Activated T-helper 1 cell treated with anti-CD3 and anti-CD28 coated beads, Interleukin-12 subunit alpha, Interleukin-12 subunit beta, Interleukin-2, Interleukin-4 antibody, amounts not matched to agents 30 ng/mL and 10 ng/mL and 1 ng/mL, durations not matched to agents 14 hours and 24 hours and 36 hours (primary cell): ENCODE measurements at regions not wholly inside any gene's neighbourhood (a gene's known extent, or its start where the extent isn't known, plus 50 kb on each side); places are given as distances from the start of the nearest gene placed in this dataset.
"Not testable (repeated sequence)": the region's sequence is repeated elsewhere in the genome, so short reads cannot be mapped to it uniquely, and the experiment has no call there.

ENCODE experiments used
- DNase-seq: peaks from one replicate; pipeline ENCODE4 v3.0.0; 2021; ENCODE audit warnings: low spot score
- H3K27ac Mint-ChIP-seq: one replicate; pipeline ENCODE4 v1.8.0; 2021; ENCODE audit warnings: mild to moderate bottlenecking, mixed read lengths
- H3K27me3 Mint-ChIP-seq: one replicate; pipeline ENCODE4 v1.8.0; 2022; ENCODE audit warnings: mild to moderate bottlenecking, moderate library complexity, mixed read lengths; ENCODE audit not compliant: insufficient read depth
- H3K36me3 Mint-ChIP-seq: one replicate; pipeline ENCODE4 v1.8.0; 2021; ENCODE audit warnings: low read depth, mixed read lengths
- H3K4me1 Mint-ChIP-seq: one replicate; pipeline ENCODE4 v1.8.0; 2021; ENCODE audit warnings: low read depth, mixed read lengths
- H3K4me3 Mint-ChIP-seq: one replicate; pipeline ENCODE4 v1.8.0; 2021; ENCODE audit warnings: mild to moderate bottlenecking, moderate library complexity, mixed read lengths
- H3K9me3 Mint-ChIP-seq: one replicate; pipeline ENCODE4 v1.8.0; 2021; ENCODE audit warnings: mixed read lengths
- intact Hi-C: fragments of 100-400 bp; cut with micrococcal nuclease; formaldehyde crosslinking; loops from one replicate; pipeline ENCODE4 v1.15.1; 2024

DNA sequence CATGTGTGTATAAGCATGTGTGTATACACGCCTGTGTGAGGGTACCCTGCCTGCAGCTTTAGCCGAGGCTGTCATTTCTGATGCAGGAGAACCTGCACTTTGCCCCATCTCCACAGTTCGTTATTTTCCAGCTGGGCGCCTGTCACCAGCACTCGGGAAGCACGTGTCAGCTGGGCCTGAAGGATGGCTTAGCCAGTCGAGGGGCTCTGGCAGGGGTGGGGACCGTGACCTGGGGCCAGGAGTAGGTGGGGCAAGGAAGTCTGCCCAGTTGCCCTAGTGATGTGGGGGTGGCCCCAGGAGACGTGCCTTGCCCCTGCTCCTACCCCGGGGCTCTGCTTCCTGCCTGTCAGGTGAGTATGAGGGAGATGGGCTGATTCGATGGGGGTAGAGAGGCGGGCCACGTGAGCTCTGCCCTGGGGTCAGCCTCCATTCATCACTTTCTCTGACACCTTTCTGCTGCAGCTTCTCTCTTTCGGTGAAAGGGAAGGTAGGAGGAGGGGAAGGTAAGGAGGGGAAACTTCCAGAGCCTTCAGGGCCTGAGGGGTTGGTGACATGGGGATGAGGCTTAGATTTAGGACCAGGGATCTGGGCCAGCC is 130.6 kb upstream of the SKOR2 start:
- H3K4me3 Mint-ChIP-seq = no peak overlapping the region
- no peaks in the 10 kb centered on the region for H3K9me3 Mint-ChIP-seq
- DNase-seq = no peak
- intact Hi-C loops = no loop called here
- H3K27me3 Mint-ChIP-seq = no peaks in the 10 kb centered on the region
- H3K4me1 Mint-ChIP-seq = no peaks in the 10 kb centered on the region
- H3K27ac Mint-ChIP-seq = no peak overlapping the region
- H3K36me3 Mint-ChIP-seq = no peaks in the 10 kb centered on the region

DNA sequence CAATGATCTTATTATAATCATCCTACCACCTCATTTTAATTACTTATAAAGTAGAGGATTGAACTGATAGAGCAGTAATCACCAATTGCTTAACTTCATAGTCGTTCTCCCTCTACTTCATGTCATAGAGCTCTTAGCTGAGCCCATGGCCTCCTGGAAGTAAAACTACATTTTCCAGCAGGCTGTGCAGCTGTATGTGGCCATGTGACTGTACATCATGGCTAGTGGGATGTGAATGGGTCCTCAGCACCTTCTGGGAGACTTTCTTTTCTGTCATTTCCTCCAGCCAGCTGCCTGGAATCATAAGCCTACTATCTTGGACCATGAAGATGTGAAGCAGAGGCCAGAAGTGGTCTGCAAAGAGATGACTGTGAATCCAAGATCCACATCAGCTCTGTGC is 128.7 kb upstream of the SKOR2 start:
- Mint-ChIP-seq H3K4me1 (no peaks in the 10 kb centered on the region), H3K36me3 (no peaks in the 10 kb centered on the region), H3K27me3 (no peaks in the 10 kb centered on the region), H3K9me3 (no peaks in the 10 kb centered on the region), H3K4me3 (no peak overlapping the region), H3K27ac (no peak overlapping the region)
- no peak for DNase-seq
- intact Hi-C loops = no loop called here

DNA sequence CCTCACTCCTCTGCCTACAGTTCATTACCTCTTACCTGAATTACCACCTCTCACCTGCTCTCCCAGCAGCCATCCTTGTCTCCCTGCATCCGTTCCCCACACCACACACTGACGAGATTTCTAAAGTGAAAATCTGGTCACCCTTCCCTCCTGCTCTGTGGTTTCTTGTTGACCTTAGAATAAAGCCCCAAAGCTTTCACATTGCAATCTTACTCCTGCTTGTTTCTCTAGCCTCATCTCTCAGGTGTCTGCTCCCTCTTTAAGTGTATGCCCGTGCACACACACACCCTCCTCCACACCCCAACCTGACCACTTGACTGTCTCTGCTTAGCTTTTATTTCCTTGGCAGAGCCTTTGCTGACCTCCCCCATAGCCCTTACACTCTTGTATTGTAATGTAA is 122.0 kb upstream of the SKOR2 start:
- Mint-ChIP-seq H3K9me3 (no peaks in the 10 kb centered on the region), H3K36me3 (no peaks in the 10 kb centered on the region), H3K4me1 (no peaks in the 10 kb centered on the region), H3K27ac (no peak overlapping the region), H3K4me3 (no peak overlapping the region), H3K27me3 (peaks cover 3% of the 10 kb centered on the region)
- DNase-seq = no peak
- intact Hi-C loops = no loop called here

DNA sequence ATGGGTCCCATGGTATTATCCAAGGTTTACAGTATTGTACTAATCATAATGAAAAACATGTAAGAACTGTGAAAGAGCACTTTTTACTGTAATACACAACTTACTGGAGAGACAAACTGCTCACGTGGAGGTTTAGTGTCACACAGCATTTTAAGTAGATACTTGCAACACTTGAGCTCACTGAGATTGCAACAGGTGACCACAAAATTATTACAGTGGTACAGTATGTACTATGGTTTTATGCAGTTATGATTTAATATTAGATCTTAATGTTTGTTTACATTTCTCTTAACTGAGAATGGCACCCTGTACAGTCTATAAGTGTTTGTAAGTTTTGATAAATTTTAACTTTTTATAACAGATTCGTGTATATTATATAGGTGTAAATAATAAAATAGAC is 118.6 kb upstream of the SKOR2 start:
- intact Hi-C loops = no loop called here
- Mint-ChIP-seq H3K36me3 (no peaks in the 10 kb centered on the region), H3K4me1 (no peaks in the 10 kb centered on the region), H3K27me3 (peaks cover 3% of the 10 kb centered on the region), H3K27ac (no peak overlapping the region), H3K9me3 (no peaks in the 10 kb centered on the region), H3K4me3 (no peak overlapping the region)
- DNase-seq = no peak

DNA sequence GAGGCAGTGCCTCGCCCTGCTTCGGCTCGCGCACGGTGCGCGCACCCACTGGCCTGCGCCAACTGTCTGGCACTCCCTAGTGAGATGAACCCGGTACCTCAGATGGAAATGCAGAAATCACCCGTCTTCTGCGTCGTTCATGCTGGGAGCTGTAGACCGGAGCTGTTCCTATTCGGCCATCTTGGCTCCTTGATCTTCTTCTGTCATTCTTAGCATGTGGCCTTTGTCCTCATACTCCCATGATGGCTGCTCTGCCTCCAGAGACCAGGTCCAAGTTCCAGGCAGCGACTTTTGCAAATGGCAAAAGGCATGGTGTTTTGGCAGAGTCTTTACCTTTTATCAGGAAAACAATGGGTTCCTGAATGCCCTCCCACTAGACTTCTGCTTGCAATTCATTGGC is 102.6 kb upstream of the SKOR2 start:
- H3K27me3 Mint-ChIP-seq, H3K4me1 Mint-ChIP-seq, H3K27ac Mint-ChIP-seq, H3K4me3 Mint-ChIP-seq, DNase-seq, H3K36me3 Mint-ChIP-seq, intact Hi-C loops, H3K9me3 Mint-ChIP-seq: not testable (repeated sequence)

DNA sequence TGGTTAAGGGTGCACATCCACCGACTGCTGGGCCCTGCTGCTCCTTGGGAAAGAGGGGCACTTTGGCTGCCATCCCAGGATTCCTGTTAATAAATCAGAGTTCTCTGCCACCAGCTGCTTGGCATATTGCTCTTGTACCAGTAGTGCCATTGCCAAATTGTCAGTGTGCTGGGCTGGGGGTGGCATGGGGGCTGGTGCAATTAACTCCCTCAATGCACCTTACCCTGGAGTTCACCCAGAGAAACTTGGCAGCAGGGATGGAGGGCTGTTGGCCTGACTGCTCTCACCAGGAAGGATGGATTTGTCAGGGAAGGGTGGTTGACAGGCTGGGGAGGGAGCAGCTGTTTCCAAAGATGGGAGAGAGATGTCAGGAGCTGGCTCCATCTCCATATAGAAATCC is 94.6 kb upstream of the SKOR2 start:
- H3K4me3 Mint-ChIP-seq = no peak overlapping the region
- no peaks in the 10 kb centered on the region for H3K27me3 Mint-ChIP-seq
- no peaks in the 10 kb centered on the region for H3K36me3 Mint-ChIP-seq
- H3K27ac Mint-ChIP-seq = no peak overlapping the region
- intact Hi-C loops = no loop called here
- no peaks in the 10 kb centered on the region for H3K4me1 Mint-ChIP-seq
- H3K9me3 Mint-ChIP-seq = no peaks in the 10 kb centered on the region
- DNase-seq = no peak

DNA sequence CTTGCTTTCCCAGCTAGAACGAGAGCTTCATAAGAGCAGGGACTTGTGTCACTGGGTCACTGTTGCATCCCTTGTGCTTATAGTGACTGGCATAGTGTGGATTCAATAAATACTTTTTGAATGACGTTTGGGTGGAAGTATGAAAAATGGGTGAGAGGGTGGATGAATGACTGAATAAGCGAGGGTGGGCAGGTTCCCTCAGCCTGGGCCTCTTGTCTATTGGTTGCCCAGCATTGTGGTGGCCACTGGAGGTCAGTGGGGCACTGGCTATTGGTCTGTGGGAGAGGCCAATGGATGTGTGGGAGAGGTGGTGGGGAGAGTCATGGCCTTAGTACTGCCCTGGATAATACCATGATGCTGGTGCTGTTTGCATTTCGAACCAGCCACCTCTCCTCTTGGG is 93.8 kb upstream of the SKOR2 start:
- no peak for DNase-seq
- H3K4me1 Mint-ChIP-seq = no peaks in the 10 kb centered on the region
- H3K36me3 Mint-ChIP-seq = no peaks in the 10 kb centered on the region
- no peaks in the 10 kb centered on the region for H3K9me3 Mint-ChIP-seq
- H3K27me3 Mint-ChIP-seq = no peaks in the 10 kb centered on the region
- no peak overlapping the region for H3K27ac Mint-ChIP-seq
- intact Hi-C loops = no loop called here
- H3K4me3 Mint-ChIP-seq = no peak overlapping the region

DNA sequence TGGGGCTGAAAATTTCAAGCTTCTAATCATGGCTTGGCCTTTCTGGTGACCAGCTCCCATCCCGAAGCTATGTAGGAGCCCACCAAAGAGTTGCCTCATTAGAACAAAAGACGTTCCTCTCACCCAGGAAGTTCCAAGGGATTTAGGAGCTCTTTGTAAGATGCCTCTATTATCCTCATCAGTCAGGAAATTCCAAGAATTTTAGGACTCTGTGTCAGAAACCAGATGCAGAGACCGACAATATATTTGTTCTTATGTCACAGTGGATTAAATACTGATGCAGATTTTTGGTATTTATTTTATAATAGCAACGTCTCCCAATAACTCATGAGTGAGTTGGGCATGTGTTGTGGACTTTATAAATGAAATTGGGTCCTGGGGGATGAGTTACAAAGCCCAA is 91.8 kb upstream of the SKOR2 start:
- no peak for DNase-seq
- no peaks in the 10 kb centered on the region for H3K36me3 Mint-ChIP-seq
- H3K27ac Mint-ChIP-seq = no peak overlapping the region
- no peaks in the 10 kb centered on the region for H3K4me1 Mint-ChIP-seq
- H3K9me3 Mint-ChIP-seq = no peaks in the 10 kb centered on the region
- intact Hi-C loops = no loop called here
- H3K27me3 Mint-ChIP-seq = no peaks in the 10 kb centered on the region
- H3K4me3 Mint-ChIP-seq = no peak overlapping the region

DNA sequence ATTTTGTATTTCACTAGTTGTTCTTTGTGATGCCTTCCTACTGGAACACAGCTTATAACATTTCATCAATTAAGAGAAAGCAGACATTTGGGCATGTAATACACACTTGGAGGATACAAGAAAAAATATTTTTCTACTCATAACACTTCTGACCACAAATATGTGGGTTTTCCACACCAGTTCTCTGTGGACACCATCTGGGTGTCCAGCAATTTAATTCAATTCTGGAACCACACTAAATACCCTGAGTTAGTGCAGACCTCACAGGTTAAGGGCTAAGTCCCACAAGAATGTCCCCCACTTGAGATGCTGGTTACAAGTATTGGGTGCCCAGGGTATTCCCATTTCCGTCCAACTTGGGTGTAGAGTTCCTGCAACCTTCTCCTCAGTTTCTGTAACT is 91.1 kb upstream of the SKOR2 start:
- Mint-ChIP-seq H3K27me3 (no peaks in the 10 kb centered on the region), H3K36me3 (no peaks in the 10 kb centered on the region), H3K4me1 (no peaks in the 10 kb centered on the region), H3K9me3 (no peaks in the 10 kb centered on the region), H3K4me3 (no peak overlapping the region), H3K27ac (no peak overlapping the region)
- intact Hi-C loops = no loop called here
- DNase-seq = no peak

DNA sequence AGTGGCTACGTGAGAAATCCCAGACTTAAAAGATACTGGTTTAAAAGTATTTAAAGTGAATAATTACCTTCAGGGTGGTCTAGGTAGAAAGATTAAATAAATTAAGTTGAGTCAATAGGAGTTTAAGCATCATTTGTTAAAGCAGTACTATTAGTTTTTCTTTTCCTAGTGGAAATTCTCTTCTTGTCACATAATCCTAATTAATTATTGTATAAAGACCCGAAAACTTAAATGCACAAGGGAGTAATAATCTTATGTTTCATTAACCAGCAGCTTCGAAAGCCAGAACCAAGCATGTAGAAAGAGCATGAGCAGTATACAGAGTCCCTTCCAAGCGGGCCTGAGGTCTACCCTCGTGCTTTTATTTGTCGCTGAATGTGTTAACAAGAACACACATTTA is 90.2 kb upstream of the SKOR2 start:
- Mint-ChIP-seq H3K27me3 (no peaks in the 10 kb centered on the region), H3K9me3 (no peaks in the 10 kb centered on the region), H3K36me3 (no peaks in the 10 kb centered on the region), H3K27ac (no peak overlapping the region), H3K4me1 (no peaks in the 10 kb centered on the region), H3K4me3 (no peak overlapping the region)
- DNase-seq = no peak
- intact Hi-C loops = no loop called here

DNA sequence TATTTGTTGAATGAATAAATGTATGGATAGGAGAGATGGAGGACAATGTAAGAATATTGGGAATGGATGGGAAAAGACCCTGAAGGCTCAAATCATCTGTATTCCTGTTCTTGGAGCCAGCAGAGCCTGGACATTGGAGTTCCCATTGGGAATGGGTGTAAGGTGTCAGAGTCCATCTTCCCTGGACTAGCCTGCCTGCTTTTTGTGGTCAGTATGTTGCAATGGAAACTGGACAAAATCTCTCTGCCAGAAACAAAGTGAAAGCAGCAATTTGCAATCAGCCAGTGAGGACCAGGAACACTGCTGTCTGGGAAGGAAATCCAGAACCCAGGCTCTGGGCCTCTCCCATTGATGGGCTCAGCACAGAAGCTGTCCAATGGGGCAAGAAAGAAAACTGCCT is 83.5 kb upstream of the SKOR2 start:
- no peak overlapping the region for H3K27ac Mint-ChIP-seq
- DNase-seq = no peak
- intact Hi-C loops = no loop called here
- H3K36me3 Mint-ChIP-seq = no peaks in the 10 kb centered on the region
- no peak overlapping the region for H3K4me3 Mint-ChIP-seq
- H3K9me3 Mint-ChIP-seq = no peaks in the 10 kb centered on the region
- no peaks in the 10 kb centered on the region for H3K4me1 Mint-ChIP-seq
- H3K27me3 Mint-ChIP-seq = peaks cover 16% of the 10 kb centered on the region

DNA sequence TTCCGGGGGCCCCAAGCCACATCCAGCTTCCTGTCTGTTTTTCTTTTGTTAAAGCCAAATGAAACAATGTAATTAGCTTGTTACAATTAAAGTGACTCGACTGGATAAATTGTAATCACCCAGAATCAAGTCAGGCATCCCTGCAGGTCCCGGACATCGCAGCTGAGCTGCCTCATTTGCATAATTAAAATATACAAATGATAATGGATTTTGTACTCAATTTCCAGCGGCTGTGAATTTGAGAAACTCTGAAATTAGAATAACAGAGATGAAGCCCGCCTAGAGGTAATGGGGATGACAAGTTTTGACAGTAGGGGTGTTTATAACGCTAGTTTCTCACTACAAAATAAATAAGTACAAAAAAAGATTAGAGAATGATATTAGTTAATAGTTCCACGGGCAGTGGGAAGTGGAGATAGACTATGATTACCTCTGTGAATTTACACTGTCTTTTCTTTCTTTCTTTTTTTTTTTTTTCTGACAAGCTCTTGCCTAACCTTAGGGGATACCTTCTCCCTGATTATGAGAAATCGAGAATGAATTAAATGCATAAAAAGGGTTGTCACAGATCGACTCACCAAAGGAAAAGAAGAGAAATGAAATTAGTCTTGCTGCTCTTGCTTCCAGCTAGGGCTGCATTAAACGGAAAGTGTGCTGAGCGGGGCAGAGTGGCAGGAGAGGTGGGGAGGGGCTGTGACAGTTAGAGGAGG is 82.6 kb upstream of the SKOR2 start:
- H3K4me1 Mint-ChIP-seq = no peaks in the 10 kb centered on the region

DNA sequence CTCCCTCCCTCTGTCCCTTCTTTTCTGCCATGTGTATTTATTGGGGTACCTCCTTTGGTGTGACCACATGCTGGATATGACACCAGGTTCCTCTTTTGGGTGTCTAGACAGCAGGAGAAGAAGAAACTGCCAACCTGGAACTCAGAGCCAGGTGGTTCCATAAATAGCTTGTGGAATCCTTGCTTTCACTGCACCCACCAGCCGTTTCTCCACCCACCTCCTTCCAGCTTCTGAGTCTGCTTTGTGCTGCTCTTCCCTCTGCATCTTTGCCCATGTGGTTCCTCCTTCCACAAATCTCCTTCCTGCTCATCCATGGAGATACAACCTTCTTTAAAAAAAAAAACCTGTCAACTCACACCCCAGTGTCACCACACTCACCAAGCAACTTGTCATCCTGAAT is 80.2 kb upstream of the SKOR2 start:
- no peak for DNase-seq
- no peaks in the 10 kb centered on the region for H3K4me1 Mint-ChIP-seq
- no peaks in the 10 kb centered on the region for H3K9me3 Mint-ChIP-seq
- no peak overlapping the region for H3K27ac Mint-ChIP-seq
- intact Hi-C loops = no loop called here
- no peaks in the 10 kb centered on the region for H3K36me3 Mint-ChIP-seq
- no peak overlapping the region for H3K4me3 Mint-ChIP-seq
- peaks cover 18% of the 10 kb centered on the region for H3K27me3 Mint-ChIP-seq

More for the DNA sequence above, 82.6 kb upstream of the SKOR2 start:
- no peak for DNase-seq
- Mint-ChIP-seq H3K36me3 (no peaks in the 10 kb centered on the region), H3K9me3 (no peaks in the 10 kb centered on the region), H3K4me3 (no peak overlapping the region), H3K27ac (no peak overlapping the region), H3K27me3 (peaks cover 16% of the 10 kb centered on the region)
- intact Hi-C loops = no loop called here

DNA sequence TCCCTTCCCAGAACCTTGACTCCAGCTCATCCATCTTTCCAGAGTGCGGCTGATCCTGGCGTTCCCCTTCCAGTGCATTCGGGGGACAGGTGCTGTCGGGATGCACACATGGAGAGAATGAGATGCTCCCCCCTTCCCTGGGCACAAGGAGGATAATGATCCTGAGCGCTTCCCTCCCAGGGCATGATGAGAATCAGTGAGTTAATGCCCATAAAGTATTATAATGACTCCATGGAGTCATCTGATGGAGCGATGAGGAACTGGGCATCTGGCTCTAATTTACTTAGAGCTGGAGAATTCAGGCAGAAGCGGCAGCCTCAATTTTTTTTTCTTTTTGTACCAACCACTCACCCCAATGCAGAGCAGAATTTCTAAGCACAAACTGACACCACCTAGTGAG is 79.6 kb upstream of the SKOR2 start:
- no peak overlapping the region for H3K4me3 Mint-ChIP-seq
- H3K4me1 Mint-ChIP-seq = no peaks in the 10 kb centered on the region
- intact Hi-C loops = no loop called here
- H3K9me3 Mint-ChIP-seq = no peaks in the 10 kb centered on the region
- no peak overlapping the region for H3K27ac Mint-ChIP-seq
- no peak for DNase-seq
- peaks cover 18% of the 10 kb centered on the region for H3K27me3 Mint-ChIP-seq
- no peaks in the 10 kb centered on the region for H3K36me3 Mint-ChIP-seq
